GM21526 (cell line): ENCODE measurements at regions not wholly inside any gene's neighbourhood (a gene's known extent, or its start where the extent isn't known, plus 50 kb on each side); places are given as distances from the start of the nearest gene placed in this dataset.
A peak's percentile ranks its signal among the peaks of the same experiment; 100 is the strongest.
"Not testable (repeated sequence)": the region's sequence is repeated elsewhere in the genome, so short reads cannot be mapped to it uniquely, and the experiment has no call there.

ENCODE experiments used
- ATAC-seq: cut with Tn5 transposase; IDR thresholded peaks from one replicate; pipeline ENCODE4 v1.9.1; 2021; ENCODE audit warnings: moderate library complexity; ENCODE audit not compliant: unreplicated experiment, low FRiP score

DNA sequence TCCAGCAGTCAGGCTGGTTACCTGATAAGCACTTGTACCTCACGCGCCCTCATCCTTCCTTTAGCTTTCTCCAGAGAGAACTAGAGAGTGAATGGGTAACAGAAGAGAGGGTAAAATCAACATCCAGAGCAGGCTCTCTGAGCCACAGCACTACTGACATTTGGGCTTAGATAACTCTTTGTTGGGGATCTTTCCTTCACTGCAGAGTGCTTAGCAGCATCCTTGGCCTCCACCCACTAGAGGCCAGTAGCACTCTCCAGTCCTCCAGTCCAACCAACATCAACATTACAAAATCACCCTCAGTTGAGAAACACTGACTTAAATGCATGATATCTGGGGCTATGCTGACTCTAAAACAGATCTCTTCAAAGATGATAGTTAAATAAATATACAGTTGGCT is 220.7 kb downstream of the TACR3 start:
- ATAC-seq = peak; percentile 26

DNA sequence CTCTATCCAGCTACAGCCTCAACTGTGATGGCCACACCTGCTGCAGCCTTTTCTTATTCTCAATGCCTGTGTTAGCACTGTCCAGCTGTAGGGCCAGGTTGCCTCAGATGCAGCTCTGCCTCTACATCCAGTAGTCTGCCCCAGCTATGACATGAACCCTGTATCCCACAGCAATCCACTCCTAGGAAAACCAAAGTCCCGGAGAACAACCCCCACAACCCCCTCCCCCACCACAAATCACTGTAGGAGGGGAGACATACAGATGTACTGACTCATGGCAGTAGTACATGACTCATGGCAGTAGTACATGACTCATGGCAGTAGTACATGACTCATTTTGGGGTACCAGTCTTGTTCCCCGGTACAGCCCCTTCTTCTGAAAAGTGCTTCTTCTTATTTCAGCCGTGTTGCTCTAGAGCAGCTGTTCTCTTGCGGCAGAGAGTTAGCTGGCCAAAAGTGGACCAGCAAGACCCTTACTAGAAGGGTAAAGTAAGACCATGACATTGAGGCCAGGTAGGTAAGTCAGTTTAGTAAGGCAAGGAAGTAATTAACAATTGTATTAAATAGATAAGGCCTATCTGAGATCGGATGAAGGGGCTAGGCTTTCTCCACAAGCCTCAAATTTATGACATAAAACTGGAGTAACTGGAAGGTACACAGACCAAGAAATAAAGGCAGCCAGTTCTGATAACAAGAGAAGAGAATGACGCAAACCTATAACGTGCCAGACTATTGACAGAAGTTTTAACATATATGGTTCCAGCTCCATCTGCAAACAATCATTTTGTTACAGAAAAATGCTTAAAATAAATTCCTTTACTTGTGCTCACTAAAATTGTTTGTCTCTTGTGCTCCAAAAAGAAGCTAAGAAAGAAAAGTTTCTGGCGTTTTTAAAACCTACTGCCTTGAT is 221.4 kb downstream of the TACR3 start:
- ATAC-seq = peak; percentile 90

DNA sequence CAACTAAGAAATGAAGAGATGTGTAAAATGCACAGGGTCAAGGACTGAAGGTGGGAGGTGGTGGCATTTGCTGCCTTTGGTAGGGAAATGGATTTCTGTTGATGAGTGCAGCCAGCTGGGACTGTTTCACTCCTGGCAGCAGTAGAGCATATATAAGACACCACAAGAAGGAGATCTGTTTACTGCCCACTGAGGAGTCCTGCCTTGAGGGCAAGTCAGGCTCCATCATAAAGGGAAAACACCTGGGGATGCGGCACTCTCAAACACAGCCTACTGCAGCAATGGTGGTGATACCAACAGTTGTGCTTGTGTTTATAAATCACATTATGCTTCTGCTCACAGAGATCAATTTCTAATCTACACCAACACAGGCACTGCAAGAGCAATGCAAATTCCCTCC is 222.1 kb downstream of the TACR3 start:
- ATAC-seq = peak; percentile 38

DNA sequence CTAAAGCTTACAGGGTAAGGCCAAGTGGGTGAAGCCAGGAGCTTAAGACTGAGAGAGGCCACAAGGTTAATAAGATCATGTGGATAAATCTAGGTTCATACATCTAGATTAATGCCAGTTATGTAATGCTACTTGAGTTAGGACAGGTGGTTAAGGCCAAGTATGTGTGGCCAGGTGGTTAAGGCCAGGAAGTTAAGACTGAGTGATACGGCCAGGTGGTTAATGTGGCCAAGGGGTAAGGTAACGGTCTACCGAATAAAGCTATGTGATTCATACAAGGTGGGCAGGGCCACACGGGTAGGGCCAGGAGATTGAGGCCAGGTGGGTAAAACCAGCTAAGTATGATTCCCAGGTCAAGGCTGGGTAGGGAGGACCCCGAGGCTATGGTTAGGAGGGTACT is 223.0 kb downstream of the TACR3 start:
- no peak for ATAC-seq

DNA sequence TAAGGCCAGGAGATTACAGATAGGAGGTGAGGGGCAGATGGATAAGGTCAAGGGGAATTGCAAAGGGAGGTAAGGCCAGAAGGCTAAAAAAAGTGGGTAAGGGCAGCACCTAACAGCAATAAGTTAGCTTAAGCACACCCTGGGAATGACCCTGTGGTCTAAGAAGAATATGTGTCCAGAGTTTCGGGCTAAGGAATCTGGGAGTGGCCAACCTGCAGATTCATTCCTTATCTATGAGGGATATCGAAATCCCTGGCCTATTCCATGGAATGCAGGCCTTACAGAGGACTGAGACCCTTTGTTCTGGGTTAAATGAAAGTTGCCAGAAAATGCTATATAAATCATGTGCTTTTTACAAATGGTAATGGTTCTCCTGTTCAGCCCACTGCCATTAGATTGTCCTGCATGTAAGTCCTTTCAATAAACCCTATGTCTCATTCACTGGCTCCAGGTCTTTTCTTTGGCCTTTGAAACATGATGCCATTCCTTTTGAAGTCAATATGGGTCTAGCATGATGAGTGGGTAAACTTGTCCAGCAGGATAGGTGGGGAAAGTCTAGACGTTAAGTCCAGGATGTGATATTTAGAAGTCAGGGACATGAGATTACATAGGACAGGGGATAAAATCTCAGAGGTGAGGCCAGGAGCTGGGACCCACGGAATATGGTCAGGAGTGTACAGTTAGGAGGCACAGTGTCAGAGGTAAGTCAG is 226.2 kb downstream of the TACR3 start:
- no peak for ATAC-seq

DNA sequence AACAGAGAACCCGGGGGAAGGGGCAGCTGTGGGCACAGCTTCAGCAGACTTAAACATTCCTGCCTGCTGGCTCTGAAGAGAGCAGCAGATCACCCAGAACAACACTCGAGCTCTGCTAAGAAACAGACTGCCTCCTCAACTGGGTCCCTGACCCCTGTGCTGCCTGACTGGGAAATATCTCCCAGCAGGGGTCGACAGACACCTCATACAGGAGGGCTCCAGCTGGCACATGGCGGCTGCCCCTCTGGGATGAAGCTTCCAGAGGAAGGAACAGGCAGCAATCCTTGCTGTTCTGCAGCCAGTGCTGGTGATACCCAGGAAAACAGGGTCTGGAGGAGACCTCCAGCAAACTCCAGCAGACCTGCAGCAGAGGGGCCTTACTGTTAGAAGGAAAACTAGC is 234.5 kb downstream of the TACR3 start:
- not testable (repeated sequence) for ATAC-seq

DNA sequence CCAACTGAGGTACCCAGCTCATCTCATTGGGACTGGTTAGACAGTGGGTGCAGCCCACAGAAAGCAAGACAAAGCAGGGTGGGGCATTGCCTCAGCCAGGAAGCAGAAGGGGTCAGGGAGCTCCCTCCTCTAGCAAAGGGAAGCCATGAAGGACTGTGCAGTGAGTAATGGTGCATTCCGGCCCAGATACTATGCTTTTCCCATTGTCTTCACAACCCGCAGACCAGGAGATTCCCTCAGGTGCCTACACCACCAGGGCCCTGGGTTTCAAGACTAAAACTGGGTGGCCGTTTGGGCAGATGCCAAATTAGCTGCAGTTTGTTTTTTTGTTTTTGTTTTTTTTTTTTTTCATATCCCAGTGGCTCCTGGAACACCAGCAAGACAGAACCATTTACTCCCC is 235.3 kb downstream of the TACR3 start:
- ATAC-seq = no peak

GRCh38 chr4:103482893-103483292 is 236.9 kb downstream of the TACR3 start:
- ATAC-seq = no peak

DNA sequence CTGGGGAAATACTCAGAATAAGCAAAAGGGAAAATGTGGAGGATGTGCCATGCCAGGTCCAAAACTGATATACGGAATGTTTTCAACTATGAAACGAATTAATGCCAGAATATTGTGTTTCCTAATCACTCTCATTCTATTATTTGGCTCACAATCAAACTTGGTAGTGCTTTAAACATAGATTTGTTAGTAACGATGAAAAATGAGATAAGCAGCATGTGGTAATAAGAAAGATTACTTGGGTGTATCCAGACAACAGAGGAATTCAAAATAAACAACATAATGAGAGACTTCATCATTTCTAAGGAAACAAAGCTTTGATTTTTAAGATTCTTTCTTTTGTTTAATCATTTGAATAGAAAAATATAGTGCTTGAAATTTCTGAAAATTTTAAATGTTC is 237.3 kb downstream of the TACR3 start:
- no peak for ATAC-seq

DNA sequence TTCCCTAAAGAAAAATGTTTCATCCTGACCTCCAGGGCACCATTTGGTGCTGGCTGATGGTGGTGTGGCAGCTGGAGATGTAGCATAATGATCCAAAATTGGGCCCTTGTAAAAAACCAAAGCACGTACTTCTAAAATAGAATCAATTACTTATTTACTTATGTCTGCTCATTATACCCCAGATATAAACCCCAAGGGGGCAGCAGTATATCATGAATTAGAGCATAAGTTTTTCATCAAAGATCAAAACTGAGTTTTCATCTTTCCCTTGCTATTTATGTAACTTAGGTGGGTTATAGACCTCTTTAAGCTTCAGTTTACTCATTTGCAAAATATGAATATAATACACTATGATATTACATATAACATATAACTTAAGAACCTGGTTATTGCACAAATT is 241.1 kb downstream of the TACR3 start:
- ATAC-seq = no peak

DNA sequence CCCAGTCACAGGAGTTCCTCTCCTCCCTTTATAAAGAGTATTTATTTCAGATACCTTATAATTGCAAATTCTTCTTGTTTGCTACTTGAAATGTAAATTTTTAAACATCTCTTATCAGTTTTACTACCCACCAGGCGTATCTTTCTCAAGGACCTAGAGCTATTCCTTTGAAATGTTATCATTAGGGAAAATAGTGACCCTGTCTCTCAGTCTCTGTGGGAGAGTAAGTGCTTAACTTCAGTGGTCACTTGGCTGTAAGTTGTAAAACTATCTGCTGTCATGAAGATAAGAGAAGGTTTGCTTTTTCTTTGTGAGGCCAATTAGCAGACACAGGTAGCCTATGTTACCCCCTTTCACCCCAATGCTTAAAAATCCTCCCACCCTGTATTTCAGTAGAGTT is 241.6 kb downstream of the TACR3 start:
- no peak for ATAC-seq

- ATAC-seq = no peak
Observed at GRCh38 chr4:103457566-103457965, 259.4 kb upstream of the CENPE start.

GRCh38 chr4:103451341-103451740 is 253.2 kb upstream of the CENPE start:
- ATAC-seq = no peak

DNA sequence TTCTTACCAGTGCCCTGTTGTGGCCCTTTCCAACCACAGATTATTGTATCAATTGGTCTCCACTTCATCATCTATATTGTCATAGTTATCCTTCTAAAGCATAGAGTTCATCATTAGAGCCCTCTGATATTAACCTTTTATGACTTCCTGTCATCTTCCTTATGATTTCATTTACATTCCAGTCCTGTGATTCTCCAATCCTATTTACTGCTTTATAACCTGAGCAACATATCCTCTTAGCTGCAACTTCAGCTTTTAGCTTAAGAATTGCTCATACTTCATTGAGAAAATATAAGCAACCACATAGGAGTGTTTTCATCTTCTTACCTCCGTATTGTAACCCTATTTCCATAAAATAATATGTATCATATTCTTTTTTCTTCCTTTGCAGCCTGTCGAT is 252.6 kb upstream of the CENPE start:
- no peak for ATAC-seq

GRCh38 chr4:103449296-103450023 is 251.3 kb upstream of the CENPE start:
- ATAC-seq = no peak

DNA sequence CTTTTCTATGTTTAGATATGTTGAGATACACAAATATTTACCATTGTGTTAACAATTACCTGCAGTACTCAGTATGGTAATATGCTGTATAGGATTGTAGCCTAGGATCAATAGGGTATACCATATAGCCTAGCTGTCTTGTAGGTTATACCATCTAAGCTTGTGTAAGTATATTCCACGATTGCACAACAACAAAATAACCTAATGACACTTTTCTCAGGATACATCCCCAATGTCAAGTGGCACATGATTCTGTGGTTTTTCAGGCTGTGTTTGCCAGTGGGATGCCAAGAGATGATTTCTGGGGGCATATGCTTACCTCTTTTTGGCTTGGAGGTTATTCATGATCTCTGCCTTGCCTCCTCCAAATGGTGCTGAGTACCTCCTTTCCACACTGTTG is 247.2 kb upstream of the CENPE start:
- no peak for ATAC-seq

GRCh38 chr4:103443324-103443723 is 245.2 kb upstream of the CENPE start:
- no peak for ATAC-seq

- ATAC-seq = peak; percentile 97
Observed at GRCh38 chr4:103429283-103429682, 231.1 kb upstream of the CENPE start.

- no peak for ATAC-seq
Observed at GRCh38 chr4:103425406-103425805, 227.3 kb upstream of the CENPE start.

- ATAC-seq = no peak
Observed at GRCh38 chr4:103424853-103425252, 226.7 kb upstream of the CENPE start.

DNA sequence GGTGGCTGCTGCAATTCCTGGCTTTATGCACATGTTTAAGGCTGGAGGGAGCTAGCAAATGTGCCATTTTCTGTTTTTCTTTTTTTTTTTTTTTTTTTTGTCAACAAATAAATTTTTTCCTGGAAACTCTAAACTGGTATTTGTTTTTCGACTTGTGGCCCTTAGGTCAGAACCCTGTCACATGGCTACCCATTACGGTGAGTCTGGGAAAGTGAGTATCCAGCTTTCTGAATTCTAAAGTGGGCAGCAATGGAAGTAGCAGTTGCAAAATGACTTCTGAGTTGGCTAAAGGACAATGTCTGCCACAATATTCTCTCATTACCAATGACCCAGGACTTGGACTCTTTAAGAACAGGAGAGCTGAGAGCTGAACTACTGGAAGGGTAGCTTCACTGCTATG is 225.1 kb upstream of the CENPE start:
- no peak for ATAC-seq
